ENCODE measurements at regions not wholly inside any gene's neighbourhood (a gene's known extent, or its start where the extent isn't known, plus 50 kb on each side); places are given as distances from the start of the nearest gene placed in this dataset.

GRCh38 chr5:4386152-4386551 lies 754.0 kb upstream of the ADAMTS16 start:
- TF ChIP-seq POLR2AphosphoS5 (IDR thresholded peaks at IDR 0.05; ENCODE audit: insufficient read depth in 1 of 2, low read depth in 1 of 2) (no peak), POLR2A (IDR thresholded peaks at IDR 0.05) (no peak), CTCF (IDR thresholded peaks at IDR 0.05) (no peak)
